ENCODE measurements at regions not wholly inside any gene's neighbourhood (a gene's known extent, or its start where the extent isn't known, plus 50 kb on each side); places are given as distances from the start of the nearest gene placed in this dataset.
"Not testable (repeated sequence)": the region's sequence is repeated elsewhere in the genome, so short reads cannot be mapped to it uniquely, and the experiment has no call there.

DNA sequence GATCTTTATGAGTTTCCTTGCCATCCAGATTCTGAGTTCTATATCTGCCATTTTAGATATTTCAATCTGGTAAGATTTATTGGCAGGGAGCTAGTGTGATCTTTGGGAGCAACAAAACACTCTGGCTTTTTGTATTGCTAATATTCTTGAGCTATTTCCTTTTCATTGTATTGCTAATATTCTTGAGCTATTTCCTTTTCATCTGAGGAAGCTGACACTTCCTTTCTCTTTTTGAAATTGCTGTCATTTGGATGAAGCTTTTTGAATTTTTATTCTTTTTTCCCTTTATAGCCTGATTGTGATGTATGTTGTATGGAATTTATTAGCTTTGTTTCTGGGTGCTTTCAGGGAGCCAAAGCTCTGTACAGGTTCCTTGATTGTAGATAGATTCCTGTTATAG lies 873.5 kb upstream of the ATXN8OS start:
- no peak for DNase-seq

DNA sequence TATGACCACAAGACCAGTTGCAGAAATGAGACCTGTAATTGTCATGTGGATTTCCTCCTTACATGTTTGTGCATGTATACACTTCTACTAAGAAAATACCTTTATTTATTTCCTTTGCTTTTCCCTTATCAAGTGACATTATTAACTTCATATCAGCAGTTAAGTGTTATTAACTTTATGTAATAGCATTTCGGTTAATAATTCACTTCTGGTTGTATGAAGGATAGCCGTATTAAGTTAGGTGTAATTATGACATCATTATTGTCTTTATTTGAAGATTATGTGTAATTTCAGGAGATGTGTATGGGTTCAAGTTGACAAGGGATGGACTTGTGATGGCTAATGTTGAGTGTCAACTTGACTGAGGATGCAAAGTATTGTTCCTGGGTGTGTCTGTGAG lies 881.2 kb upstream of the ATXN8OS start:
- no peak for DNase-seq

DNA sequence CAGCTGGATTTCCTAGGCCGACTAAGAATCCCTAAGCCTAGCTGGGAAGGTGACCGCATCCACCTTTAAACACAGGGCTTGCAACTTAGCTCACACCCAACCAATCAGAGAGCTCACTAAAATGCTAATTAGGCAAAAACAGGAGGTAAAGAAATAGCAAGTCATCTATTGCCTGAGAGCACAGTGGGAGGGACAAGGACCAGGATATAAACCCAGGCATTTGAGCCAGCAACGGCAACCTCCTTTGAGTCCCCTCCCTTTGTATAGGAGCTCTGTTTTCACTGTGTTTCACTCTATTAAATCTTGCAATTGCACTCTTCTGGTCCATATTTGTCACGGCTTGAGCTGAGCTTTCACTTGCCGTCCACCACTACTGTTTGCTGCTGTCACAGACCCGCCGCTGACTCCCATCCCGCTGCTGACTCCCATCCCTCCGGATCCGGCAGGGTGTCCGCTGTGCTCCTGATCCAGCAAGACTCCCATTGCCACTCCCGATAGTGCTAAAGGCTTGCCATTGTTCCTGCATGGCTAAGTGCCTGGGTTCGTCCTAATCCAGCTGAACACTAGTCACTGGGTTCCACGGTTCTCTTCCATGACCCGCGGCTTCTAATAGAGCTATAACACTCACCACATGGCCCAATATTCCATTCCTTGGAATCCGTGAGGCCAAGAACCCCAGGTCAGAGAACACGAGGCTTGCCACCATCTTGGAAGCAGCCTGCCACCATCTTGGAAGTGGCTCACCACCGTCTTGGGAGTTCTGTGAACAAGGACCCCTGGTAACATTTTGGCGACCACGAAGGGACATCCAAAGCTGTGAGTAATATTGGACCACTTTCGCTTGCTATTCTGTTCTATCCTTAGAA lies 885.8 kb upstream of the ATXN8OS start:
- DNase-seq, result not testable (repeated sequence)

DNA sequence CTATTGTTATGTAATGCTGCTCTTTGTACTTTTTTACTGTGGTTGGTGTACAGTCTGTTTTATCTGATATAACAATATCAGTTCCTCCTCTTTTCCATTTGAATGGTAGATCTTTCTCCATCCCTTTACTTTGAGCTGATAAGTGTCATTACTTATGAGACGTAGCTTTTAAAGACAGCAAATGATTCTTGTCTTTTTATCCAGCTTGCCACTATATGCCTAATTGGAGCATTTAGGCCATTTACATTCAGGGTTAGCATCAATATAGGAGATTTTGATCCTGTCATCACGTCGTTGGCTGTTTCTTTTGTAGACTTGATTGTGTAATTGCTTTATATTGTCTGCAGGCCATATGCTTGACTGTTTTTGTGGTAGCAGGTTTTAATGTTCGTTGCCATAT lies 894.2 kb upstream of the ATXN8OS start:
- no peak for DNase-seq

DNA sequence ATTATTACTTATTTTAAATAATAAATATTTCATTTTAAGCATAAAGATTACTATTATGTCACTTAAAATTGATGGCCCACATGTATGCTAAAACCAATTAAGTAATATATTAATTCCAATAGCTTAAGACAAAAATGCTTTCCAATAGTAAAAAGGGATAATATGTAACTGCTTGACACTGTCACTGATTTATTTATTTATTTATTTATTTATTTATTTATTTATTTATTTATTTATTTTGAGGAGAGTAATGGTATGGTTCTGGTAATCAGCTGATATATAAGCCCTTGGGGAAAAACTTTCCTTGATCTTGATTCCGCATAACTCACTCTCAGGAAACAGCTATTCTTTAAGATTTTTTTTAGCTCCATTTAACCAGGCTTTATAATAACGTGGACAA lies 903.0 kb upstream of the ATXN8OS start:
- DNase-seq, result no peak

DNA sequence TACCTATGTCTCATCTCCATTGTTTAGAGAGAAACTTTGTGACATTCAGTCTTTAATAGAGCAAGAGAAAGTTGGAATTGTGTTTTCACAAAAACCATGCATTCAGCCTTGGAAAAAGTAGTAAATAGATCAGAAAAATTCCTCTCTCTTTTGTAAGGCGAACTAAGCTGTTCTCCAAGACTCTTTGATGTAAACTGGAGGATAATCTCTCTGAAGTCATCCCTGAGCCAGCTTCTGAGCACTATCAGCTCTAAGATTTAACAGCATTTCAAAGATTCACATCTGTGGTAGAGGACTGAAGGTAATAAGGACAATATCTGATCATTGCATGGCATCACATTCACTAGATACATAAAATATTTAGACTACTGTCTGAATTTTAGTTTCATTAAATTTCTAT lies 904.6 kb upstream of the ATXN8OS start:
- no peak for DNase-seq

DNA sequence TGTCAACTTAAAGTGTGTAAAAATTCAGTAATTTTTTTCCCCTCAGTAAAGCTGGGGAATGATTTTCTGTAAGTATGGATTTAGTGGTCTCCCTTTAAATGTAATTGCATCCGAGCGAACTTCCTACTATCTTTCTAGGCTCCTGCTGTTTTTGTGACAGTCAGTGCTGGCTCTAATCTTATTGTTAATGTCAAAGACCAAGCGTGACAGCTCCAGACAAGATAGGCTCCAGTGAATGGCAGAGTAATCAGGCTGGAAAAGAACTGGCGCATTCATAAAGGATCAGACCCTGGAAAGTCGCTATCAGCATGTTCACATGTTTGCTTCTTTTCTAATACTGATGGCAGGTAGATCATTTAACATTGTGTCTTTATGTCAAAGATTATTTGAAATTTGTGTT lies 908.0 kb upstream of the ATXN8OS start:
- no peak for DNase-seq

DNA sequence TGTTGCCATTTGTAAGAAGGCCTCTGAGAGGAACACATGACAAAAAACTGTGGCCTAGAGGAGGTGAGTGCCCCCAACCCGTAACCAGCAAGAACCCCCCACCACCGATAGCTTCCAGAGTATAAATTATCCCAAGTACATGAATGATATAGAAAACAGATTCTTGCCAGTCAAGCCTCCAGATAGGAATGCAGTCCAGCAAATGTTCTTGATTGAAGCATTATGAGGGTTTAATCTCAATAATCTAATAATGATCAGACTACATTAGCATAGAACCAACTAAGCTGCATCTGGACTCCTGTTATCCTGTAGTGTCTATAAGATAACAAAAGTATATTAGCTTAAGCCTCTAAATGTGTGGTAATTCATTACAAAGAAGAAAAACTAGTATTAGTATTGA lies 908.9 kb upstream of the ATXN8OS start:
- DNase-seq, result no peak

DNA sequence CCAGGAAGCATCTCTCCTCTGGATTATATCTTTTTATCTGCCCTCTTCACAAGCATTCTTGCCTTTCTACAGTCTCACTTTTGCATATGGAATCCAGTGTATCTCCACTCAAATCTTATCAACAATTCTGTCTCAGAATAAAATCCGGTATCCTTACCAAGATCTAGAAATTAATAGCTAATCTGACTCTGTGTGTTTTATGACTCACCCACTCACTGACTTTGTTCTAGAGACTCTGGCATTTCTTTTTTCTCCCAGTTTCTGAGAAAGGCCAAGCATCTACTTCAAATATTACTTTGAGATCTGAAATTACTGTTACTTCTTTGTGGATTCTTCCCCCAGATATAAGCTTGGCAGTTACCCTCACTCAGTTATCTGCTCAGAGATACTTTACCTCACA lies 913.5 kb upstream of the ATXN8OS start:
- no peak for DNase-seq

DNA sequence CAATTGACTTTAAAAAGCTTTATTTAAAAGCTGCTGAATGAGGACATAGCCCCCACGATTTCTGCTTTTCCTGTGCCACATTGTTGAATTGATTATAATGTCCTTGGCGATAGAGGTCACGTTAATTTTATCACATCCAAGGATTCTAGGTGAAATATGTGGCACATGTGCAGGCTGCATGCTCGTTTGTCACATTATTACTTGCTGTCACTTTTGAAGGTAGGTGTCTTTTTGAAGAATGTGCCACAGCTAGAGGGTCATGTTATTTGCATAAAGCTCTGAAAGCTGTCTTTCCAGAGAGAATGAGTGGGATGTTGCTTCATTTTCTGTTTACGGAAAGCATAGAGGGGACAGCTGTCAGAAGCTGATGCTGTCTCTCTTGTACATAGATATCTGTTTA lies 927.6 kb upstream of the ATXN8OS start:
- no peak for DNase-seq

DNA sequence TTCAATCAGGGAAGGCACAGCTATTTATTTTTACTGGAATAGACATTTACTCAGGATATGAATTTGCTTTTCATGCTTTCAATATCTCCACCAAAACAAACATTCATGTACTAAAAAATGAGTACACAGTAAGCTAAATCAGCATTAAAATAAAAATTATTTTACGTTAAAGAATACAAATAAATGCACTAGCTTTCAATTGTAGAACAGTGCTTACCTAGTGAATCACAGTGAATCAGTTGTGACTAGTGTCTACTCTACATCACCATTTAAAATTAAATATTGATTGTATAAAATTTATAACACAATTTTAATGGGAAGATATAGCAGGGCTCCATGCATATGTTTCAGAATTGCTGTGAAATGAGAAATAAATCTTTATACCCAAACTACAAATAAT lies 929.6 kb upstream of the ATXN8OS start:
- no peak for DNase-seq

DNA sequence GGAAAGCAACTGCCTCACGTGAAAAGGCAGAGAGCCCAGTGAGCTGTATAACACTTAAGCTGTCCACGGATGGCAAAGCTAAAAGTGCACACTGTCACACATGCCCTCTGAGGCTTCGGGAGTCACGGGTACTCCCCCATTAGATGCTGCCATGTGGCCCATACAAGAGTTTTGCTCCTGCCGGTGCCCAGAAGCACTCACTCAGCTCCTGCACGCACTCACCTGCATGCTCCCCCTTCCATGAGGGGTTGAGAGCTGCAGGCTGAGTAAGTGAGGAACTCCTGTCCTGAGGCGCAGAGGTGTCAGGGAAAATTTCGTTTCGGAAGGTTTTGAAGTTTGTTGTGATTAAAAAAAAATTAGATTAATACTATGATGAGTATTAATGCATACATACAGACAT lies 939.2 kb upstream of the ATXN8OS start:
- DNase-seq, result no peak

DNA sequence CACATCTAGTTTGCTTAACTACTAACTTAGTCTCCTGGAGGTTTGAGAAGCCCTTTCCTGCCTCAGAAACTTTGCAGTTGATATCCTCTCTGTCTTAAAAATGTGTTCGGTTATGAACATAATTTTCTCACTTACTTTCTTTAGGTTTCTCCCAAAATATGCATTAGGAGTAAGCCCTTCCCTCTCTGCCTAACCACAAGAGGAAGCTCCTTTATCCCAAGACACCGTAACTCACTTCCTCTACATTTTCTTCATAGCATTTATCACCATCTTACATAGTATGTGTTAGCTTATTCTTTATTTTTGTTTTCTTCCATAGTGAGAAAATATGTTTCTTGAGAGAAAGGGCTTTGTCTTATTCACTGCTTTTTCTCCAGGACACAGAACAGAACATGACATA lies 952.5 kb upstream of the ATXN8OS start:
- no peak for DNase-seq

DNA sequence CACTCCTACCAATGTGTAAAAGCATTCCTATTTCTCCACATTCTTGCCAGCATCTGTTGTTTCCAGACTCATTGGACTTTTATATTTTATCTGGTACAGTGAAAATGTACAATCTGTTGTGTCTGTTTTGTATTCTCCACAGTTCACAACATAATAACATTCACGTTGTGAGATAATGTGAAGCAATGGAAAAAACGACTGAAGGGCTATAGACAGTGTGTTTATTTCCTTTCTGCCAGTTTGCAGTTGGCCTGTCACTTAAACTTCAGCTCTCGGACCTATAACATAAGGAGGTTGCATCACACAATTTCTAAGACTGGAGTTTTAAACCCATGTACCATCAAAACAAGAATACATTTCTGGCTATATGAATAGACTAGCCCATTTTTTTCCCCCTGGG lies 965.5 kb upstream of the ATXN8OS start:
- DNase-seq, result no peak

DNA sequence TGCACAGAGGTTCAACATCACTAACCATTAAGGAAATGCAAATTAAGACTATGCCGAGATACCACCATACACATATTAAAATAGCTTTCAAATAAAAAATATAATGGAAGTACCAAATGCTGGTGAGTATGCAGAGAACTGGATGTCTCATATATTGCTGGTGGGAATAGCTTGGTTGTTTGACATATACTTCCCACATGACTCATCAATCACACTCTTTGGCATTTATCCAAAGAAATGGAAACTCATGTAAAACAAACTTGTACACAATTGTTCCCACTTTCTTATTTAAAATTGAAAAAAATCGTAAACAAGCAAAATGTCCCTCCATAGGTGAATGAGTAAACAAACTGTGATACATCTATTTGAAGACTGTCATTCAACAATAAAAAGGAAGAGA lies 982.6 kb upstream of the ATXN8OS start:
- DNase-seq, result no peak

DNA sequence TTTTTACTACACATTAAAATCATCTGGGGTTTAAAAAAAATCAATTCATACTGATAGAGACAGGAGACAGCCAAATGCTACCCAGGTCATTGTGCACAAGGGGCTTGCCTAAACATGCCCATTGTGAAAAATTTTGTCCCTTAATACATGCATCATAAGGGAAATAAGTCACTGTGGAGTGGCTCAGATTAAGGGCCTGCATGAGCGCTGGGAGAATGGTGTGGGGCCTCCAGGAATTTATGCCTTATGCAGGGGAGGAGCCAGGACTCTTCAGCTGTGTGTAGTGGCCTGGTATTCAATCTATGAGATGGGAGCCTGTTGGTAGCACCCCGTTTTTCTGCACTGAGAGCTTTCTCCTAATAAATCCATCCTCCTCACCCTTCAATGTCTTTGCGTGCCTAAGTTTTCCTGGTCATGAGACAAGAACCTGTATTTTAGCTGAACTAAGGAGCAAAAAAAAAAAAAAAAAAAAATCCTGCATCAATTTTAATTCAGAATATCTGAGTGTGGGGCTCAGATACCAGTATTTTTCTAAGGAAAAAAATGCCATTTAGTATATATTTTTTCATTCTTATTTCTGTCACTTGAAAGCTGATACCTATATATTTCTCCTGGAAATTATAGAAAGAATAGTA lies 997.6 kb upstream of the ATXN8OS start:
- no peak for DNase-seq

DNA sequence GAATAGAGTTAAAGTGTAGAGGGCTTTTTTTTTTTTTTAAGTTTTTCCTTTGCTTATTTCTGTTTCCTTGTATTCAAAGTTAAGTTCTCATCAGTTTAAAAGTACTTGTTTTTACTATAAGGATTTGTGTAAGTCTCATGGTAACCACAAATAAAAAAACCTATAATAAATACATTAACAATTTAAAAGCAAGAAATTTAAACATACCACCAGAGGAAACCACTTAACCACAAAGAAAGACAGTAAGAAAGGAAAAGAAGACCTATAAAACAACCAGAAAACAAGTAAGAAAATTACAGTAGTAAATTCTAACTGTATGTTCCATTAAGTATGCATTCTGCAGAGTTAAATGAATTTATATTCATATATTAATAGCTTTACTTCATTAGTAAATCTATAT lies 999.1 kb upstream of the ATXN8OS start:
- DNase-seq, result no peak

DNA sequence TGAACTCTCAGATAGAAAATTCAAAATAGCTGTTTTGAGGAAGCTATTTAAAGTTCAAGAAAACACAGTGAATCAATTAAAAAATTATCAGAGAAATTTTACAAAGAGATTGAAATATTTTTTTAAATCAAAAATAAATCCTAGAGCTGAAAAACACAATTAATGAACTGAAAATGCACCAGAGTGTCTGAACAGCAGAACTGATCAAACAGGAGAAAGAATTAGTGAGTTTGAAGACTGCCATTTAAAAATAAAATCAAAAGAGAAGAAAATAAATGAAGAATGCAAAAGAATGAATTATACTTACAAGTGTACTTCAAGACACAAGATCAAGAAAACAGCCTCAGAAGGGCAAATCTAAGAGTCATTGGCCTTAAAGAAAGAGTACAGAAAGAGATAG lies 1000.2 kb upstream of the ATXN8OS start:
- DNase-seq, result no peak

DNA sequence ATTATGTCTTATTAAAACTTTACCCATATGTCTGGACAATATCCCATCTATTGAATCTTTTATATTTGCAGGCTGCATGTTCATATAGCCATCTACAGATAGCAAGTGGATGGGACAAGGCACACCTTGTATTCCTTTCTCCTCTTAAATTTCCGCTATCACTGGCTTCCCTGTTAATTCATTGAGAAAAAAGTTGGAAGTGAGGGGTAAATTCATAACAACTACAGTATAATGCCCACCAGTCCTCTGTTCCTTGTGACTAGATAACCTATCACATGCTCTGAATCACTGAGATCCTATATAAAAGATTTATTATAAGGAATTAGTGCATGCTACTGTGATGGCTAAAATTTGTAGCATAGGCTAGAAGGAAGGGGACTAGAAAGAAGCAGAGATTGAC lies 1005.8 kb upstream of the ATXN8OS start:
- no peak for DNase-seq

DNA sequence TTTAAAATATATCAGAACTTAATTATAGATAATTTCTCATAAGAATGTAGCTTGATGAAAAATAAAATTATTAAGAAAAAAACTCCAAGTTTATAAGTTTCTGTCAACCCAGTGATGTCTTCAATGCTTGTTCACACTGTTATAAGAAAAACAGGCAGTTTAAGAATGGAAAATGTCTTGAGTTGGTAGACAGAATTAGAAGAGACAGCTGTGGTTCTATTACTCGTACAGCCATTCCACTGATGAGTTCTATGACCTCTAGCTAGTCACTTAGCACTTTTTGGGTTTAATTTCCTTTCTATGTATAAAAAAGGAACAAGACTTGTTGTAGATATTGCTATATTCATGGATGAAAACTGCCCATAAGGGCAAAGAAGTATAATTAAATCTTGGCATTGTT lies 1013.1 kb upstream of the ATXN8OS start:
- no peak for DNase-seq

DNA sequence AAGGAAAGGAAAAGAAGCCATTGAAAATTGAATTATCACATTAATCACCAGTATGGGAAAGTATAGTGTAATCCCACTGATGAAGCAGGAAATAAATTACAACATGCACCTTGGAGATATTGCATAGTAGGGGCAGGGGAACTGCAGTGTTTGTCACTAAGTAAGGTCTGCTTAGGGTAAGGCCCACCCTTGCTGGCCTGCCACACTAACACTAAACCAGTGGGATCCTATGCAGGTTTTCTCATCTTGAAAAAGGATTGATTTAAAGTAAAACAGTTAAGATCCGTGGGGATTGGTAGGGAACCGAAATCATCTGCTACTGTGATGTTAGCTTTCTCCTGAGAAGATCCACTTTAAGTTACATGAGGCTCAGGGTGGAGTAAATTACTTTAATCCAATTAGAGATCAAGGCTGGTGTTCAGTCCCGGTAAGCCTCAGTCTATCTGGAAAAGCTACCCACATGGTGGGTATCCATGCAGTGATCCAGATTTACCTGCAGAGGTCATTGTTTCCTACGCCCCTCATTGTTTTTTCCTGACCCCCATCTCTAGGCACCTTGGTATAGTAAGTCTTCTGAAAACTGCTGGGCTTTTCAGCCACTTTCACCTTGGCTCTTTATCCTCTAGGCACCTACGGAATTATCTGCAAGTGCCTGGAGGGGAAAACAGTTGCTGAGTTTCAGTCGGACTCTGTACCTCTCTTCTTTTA lies 1014.9 kb upstream of the ATXN8OS start:
- no peak for DNase-seq

DNA sequence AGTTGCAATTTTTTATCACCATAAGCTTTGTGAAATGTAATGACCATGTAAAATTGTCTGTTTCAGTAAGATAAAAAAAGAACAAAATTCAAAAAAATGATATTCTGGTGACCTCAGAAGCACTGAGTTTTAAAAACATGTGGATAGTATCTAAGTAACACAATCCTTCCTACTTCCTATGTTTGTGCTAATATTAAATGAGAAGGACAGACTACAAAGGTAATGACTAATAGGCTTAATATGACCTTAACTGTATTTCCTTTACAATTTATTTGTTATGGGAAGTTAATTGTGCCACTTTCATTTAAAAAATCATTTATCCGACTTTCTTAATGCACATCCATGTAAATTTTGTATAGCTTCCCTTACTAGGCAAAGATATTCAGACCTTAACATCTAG lies 1030.4 kb upstream of the ATXN8OS start:
- DNase-seq, result no peak

DNA sequence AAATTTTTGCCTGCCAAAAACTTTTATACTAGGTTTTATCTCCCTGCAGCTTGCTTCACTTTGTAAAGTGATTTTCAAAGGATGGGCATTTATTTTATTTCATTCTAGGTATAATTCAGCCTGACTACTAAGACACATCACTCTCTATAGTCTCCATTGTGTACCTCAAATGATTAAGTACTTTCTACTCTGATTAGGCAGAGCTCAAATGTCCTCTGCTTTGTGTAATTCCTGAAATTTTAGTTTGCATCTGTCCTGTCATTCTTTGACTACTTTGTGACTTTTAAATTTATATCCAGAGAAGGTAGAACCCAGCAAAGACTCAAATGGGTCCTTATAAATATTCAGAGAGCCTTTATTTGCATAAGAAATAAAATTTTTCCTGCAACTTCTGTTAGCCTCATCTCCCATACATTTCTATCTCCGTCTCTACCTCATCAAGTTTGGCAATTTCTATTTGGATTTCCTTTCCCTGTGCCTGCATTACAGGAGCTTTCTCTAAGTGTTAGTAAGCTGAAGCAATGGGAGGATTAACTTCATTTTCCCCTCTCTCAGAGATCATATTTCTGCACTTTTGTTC lies 1038.0 kb upstream of the ATXN8OS start:
- DNase-seq, result no peak

DNA sequence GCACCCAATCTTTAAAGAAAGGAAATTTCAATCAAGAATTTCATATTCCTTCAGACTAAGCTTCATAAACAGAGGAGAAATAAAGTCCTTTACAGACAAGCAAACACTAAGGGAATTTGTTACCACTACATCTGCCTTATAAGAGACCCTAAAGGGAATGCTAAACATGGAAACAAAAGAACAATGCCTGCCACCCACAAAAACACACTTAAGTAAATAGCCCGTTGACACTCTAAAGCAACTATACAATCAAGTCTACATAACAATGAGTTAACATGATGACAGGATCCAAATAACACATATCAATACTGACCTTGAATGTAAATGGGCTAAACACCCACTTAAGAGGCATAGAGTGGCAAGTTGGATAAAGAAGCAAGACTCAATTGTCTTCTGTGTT lies 1056.9 kb upstream of the ATXN8OS start:
- DNase-seq, result no peak

Data from fibroblast of skin of right quadriceps (primary cell).